ENCODE measurements at regions not wholly inside any gene's neighbourhood (a gene's known extent, or its start where the extent isn't known, plus 50 kb on each side); places are given as distances from the start of the nearest gene placed in this dataset.

- no peak for DNase-seq (ENCODE audit: low read depth)
Measured at GRCh38 chr16:66137853-66138252, 228.6 kb upstream of the CDH5 start.

GRCh38 chr16:66136841-66137240 lies 229.7 kb upstream of the CDH5 start:
- no peak for DNase-seq (ENCODE audit: low read depth)

- no peak for DNase-seq (ENCODE audit: low read depth)
Measured at GRCh38 chr16:66135838-66136237, 230.7 kb upstream of the CDH5 start.

GRCh38 chr16:66135421-66135831 lies 231.1 kb upstream of the CDH5 start:
- no peak for DNase-seq (ENCODE audit: low read depth)

- no peak for DNase-seq (ENCODE audit: low read depth)
Measured at GRCh38 chr16:66134875-66135274, 231.6 kb upstream of the CDH5 start.

GRCh38 chr16:66133643-66134338 lies 232.7 kb upstream of the CDH5 start:
- no peak for DNase-seq (ENCODE audit: low read depth)

- no peak for DNase-seq (ENCODE audit: low read depth)
Measured at GRCh38 chr16:66131895-66132294, 234.6 kb upstream of the CDH5 start.

- no peak for DNase-seq (ENCODE audit: low read depth)
Measured at GRCh38 chr16:66131156-66131807, 235.2 kb upstream of the CDH5 start.

- peak; percentile 64 for DNase-seq (ENCODE audit: low read depth)
Measured at GRCh38 chr16:66130296-66130905, 236.1 kb upstream of the CDH5 start.

GRCh38 chr16:66129196-66129595 lies 237.3 kb upstream of the CDH5 start:
- DNase-seq (ENCODE audit: low read depth) = no peak

GRCh38 chr16:66128371-66128770 lies 238.1 kb upstream of the CDH5 start:
- no peak for DNase-seq (ENCODE audit: low read depth)

GRCh38 chr16:66127459-66128370 lies 238.8 kb upstream of the CDH5 start:
- no peak for DNase-seq (ENCODE audit: low read depth)

- no peak for DNase-seq (ENCODE audit: low read depth)
Measured at GRCh38 chr16:66121466-66121865, 245.0 kb upstream of the CDH5 start.

- no peak for DNase-seq (ENCODE audit: low read depth)
Measured at GRCh38 chr16:66120656-66121055, 245.8 kb upstream of the CDH5 start.

GRCh38 chr16:66116163-66117002 lies 250.1 kb upstream of the CDH5 start:
- no peak for DNase-seq (ENCODE audit: low read depth)

- no peak for DNase-seq (ENCODE audit: low read depth)
Measured at GRCh38 chr16:66115373-66115772, 251.1 kb upstream of the CDH5 start.

- DNase-seq (ENCODE audit: low read depth) = no peak
Measured at GRCh38 chr16:66113223-66113622, 253.3 kb upstream of the CDH5 start.

GRCh38 chr16:66109677-66110076 lies 256.8 kb upstream of the CDH5 start:
- DNase-seq (ENCODE audit: low read depth) = no peak

- DNase-seq (ENCODE audit: low read depth) = peak; percentile 52
Measured at GRCh38 chr16:66107661-66108060, 258.8 kb upstream of the CDH5 start.

- DNase-seq (ENCODE audit: low read depth) = no peak
Measured at GRCh38 chr16:66103211-66103610, 263.3 kb upstream of the CDH5 start.

GRCh38 chr16:66099306-66099705 lies 267.2 kb upstream of the CDH5 start:
- DNase-seq (ENCODE audit: low read depth) = no peak
